CD4-positive, alpha-beta T cell treated with Interleukin-15 for 1 hour (primary cell): ENCODE measurements at regions not wholly inside any gene's neighbourhood (a gene's known extent, or its start where the extent isn't known, plus 50 kb on each side); places are given as distances from the start of the nearest gene placed in this dataset.

Experiments used
- DNase-seq: peaks from one replicate; pipeline ENCODE4 v3.0.0-alpha.2; 2020

DNA sequence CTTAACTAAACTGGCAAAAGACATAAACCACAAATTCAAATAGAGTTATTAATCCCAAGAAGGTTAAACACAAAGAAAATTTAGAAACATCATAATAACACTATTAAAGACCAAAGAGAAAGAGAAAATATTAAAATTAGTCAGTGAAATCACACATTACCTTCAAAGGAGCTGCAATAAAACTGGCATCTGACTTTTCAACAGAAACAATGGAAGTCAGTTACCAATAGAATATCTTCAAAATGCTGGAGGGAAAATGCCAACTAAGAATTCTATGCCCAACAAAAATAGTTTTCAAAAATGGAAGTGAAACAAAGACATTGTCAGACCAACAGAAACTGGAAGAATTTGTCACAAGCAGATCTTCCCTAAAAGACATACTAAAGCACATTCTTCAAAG is 68.7 kb upstream of the RNF7 start:
- DNase-seq, result no peak

- DNase-seq, result no peak
These were observed 60.4 kb upstream of the RNF7 start for GRCh38 chr3:141677701-141678100.

DNA sequence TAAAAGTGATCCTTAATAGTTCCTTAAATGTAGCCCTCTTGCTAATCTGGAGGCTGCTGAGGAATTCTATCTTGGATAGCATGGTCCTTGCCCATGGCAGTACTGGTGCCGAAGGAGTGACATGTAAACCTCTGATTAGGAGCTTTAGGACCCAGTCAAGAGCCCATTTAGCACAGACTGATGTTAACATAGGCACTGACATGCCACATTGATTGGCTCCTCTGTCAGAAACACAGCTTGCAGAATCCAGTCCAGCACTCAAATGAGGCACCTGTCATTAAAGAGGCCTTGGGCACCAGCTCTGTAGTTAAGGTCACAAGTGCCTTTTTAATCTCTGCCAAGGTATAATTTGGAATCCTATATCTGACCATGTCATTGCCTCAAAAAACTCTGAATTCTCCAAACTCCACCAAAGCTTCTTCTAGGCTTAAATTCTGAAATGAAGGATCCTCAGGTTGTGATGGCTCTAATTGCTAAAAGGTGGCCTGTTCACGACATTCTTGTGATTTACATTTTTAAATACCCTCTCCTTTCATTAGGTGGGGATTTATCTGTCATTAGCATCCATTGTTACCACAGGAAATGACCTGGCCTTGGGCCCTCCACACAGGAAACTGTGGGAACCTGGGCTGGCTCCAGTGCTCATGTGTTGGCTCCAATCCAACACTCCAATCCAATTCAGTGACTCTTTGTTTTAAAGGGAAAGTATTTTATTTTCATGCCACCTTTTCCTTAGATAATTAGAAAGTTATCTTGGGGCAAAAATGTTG is 57.3 kb upstream of the RNF7 start:
- no peak for DNase-seq

DNA sequence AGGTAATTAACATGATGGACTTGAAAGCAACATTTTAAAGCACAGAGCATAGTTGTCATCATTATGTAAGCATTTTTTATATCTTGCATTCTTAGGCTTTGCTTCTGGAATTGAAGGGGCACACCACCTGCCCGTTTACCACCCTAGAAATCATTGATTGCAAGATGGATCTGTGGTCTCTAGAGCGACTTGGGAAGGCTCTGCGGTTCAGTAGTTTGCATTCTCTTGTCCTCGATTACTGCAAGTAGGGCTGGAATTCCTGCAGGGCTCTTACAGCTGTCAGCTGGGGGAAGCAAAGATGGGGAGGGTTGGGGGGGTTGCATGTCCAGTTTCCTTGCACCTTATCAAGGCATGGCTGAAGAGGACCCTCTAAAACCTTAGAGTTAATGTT is 56.7 kb upstream of the RNF7 start:
- no peak for DNase-seq

- no peak for DNase-seq
These were observed 56.1 kb upstream of the RNF7 start for GRCh38 chr3:141682007-141682406.

- no peak for DNase-seq
These were observed 55.2 kb upstream of the RNF7 start for GRCh38 chr3:141682921-141683320.

- DNase-seq, result no peak
These were observed 53.3 kb upstream of the RNF7 start for GRCh38 chr3:141684758-141685157.

GRCh38 chr3:141686466-141687291 is 51.4 kb upstream of the RNF7 start:
- peak; percentile 27 for DNase-seq
